Head of caudate nucleus (tissue), 42 donors: ENCODE measurements at regions not wholly inside any gene's neighbourhood (a gene's known extent, or its start where the extent isn't known, plus 50 kb on each side); places are given as distances from the start of the nearest gene placed in this dataset.
"Not testable (repeated sequence)": the region's sequence is repeated elsewhere in the genome, so short reads cannot be mapped to it uniquely, and the experiment has no call there.

Experiments
- DNase-seq, 42 donors: peaks; one replicate each; pipeline versions ENCODE4 v3.0.0 to v3.0.0-alpha.2; 2020 to 2021; ENCODE audit warnings: mixed read lengths in 7 of 42
- intact Hi-C: fragments of 100-400 bp; cut with DNase I; formaldehyde crosslinking; loops from one replicate; pipeline ENCODE4 v1.15.0; 2022

DNA sequence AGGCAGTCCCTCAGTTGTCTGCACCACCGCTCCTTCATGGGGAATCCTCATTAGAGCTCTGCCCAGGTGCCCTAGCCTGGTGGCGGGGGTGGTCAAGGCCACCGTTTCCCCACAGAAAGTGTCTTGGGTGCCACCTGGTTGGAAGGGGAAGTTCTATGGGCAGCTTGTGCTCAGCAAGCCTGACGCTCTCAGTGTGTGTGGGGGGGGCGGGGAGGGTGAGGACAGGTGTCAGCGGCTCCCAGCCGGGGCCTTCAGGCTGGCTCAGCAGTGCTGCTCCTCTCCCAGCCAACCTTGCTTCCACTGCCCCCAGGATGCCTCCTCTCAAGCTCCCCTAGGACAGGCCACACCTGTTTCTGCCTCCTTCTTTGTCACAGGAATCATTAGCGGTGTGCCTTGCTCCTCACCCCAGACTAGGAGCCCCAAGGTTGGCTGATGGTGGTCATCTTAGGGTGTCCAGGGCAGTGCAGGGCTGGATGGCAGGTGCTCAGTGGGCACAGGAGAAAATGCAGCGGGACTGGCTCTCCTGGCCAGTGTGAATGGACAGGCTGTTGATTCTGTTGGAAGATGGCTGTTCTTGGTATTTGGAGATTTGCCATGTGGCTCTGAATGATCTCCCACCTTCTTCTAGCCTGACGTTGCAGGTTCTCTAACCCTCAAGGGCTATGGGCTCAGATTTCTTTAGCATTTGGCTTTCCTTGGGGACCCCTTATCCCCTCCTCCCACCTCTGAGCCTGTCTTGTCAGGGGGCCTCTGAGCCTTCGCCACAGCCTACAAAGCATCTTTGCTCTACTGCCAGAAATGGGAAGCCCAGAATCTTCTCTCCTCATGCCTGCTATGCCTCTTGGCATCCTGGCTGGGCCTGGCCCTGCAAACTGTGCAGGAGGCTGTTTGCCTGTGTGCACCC lies 185.8 kb upstream of the HS6ST1 start:
- intact Hi-C loops = no loop called here
- peak in 9 of 42 donors; percentile 2 to 27 (median 10) for DNase-seq

DNA sequence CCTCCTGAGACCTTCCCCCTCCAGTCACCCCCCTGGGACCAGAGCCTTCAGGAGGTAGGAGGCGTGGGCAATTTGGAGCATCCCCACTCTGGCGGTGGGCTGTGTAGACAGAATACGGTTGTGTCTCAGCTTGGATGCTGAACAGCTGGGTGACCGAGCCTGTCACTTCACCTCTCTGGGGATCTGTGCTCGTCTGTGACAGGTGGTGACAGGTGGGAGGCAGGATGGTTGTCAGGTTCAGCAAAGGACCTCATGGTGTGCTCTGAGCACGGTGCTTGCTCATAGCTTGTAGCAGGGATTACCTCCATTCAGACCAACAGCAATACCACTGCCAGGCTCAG lies 186.5 kb upstream of the HS6ST1 start:
- DNase-seq = peak in 6 of 42 donors; percentile 3 to 34 (median 10)
- intact Hi-C loops = no loop called here

DNA sequence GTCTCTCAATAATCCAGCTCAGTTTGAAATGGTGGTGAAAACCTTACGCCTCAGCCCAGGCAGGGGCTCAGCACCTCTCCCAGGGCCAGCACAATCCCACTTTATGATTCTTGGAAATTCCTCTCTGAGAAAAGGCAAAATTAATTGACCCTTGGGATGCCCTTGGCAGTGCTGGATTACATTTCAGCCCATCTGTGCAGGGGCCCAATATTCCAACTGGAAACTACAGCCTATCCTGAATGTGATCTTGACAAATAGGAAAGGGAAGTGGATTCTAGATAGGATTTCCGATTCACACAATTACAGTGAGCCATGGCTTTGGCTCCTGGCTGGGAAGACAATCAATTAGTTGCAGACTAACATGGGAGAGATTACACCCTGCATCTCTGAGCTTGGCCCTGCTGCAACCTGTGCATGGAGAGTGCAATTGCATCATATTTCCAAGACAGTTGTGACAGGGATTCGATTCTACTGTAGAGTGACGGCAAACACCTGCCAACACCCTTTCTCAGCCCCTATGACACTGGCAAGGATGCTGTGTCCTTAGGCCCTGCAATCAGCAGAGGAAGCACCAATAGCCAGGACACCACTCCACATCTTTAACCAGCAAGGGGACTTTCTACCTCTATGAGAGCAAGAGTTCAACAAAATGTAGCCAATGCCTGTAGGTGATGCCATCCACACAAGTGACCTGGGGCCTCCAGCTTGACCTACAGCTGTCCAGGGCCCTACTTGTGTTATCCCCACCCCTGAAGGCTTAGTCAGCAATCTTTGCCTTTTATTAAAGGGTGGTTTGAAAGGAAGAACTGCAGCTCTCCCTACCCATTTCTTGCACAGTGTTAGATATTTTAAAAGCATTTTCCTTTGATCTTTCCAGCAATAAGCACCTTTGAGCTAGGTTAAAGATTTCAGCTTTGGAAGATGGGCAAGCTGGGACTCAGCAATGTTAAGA lies 187.2 kb upstream of the HS6ST1 start:
- intact Hi-C loops = no loop called here
- peak in 2 of 42 donors; percentile 2 to 18 for DNase-seq

DNA sequence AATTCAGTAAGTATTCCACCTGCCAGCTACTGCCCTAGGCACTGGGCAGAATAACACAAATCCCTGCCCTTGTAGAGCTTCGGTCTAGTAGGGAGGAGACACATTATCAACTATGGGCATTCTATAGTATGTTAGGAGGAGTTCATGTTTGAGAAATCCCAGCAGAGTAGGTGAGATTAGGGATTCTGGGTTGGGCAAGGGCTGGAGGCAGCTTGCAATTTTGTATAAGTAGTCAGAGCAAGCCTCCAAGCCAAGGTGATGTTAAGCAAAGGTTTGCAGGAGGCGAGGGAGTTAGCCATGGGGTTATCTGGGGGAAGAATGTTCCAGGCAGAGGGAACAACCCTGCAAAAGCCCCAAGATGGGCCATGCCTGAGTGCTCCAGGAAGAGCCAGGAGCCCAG lies 187.9 kb upstream of the HS6ST1 start:
- intact Hi-C loops = no loop called here
- DNase-seq = peak in 2 of 42 donors; percentile 3 to 6

DNA sequence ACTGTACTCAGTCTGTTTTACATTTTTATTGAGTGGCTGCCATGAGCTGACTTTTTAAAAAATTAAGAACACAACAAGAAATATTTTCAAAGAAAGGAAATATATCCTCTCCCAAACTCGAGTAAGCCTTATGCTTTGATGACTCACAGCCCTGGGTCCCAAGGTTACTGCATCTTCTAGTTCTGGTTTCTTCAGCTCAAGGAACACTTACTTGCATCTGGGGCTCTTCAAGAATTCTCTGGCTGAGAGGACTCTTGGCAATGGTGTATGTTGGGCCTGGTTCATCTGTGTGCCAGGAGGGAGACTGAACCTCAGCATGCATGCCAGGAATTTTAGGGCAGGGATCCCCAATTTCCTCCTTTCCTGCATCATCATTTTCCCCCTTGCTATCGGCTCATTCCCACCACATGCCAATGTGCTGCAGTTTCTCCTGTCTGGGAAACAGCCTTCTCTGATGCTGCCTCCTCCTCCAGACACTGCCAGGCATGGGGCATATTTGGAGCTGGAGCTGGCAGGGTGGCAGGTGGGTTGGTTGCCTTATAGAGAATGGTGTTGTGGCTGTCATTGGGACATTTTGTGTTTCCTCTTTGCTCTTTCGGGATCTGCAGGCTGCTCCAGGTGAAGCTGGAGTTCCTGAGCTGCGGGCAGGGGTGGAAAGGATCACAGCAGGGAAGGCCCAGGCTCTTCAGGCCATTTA lies 192.2 kb upstream of the HS6ST1 start:
- DNase-seq = peak in 2 of 42 donors; percentile 11 to 20
- intact Hi-C loops = no loop called here

DNA sequence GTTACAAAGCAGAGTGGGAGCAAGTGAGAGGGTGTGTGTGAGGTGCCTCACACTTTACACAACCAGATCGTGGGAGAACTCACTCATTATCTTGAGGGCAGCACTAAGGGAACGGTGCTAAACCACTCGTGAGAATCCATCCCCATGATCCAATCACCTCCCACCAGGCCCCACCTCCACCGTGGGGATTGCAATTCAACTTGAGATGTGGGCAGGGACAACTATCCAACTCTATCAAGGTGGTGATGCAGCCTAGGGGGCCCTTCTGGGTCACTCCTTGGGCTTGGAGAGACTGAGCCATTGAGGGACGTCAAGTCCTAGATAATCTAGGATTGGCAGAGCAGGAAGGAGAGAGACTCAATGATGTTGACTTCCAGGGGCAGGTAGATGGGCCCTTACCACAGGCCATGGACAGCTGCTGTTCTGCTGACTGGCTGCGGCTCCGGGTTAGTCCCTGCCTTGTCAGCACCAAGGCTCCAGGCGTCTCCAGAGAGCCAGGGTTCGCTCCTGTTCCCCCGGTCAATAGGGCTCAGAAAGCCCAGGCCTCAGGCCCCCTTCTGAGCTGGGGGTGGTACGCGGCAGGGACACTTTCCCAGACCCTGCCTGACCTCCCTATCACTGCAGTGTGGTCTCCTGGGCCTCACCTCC lies 193.2 kb upstream of the HS6ST1 start:
- intact Hi-C loops = no loop called here
- peak in 2 of 42 donors; percentile 7 to 29 for DNase-seq

DNA sequence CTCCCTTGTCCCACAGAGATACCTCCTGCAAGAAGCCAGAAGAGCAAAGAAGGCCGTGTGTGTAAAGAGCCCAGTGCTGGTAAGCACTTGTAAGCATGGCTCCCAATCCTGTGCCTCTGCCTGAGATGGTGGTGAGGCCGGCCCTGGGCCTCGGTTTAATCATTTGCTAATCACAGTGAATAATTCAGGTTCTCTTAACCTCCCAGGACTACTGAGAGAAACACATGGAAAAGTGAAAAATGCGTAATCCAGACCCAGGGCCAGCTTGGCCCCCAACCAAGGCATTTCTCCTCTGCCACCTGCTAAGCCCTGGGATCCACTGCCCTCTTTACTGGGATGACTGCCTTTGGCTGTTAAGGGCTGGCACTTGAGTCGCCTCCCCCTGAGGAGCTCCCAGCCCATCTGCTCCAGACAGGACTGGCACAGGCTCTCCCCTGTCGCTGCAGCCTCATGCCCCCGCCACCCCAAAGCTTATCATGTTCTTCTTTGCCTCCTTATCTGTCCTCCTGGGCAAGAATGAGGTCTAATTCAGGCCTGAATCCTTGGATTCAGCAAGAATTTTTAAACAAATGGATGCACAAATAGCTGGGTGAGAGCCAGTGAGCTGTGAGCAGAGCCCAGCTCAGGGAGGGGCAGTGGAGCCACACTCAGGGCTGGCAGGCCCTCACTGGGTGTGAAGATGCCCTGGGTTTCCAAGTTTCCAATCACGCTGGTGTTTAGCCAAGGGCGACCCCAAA lies 193.9 kb upstream of the HS6ST1 start:
- peak in 1 of 42 donors; percentile 17 for DNase-seq
- intact Hi-C loops = no loop called here

DNA sequence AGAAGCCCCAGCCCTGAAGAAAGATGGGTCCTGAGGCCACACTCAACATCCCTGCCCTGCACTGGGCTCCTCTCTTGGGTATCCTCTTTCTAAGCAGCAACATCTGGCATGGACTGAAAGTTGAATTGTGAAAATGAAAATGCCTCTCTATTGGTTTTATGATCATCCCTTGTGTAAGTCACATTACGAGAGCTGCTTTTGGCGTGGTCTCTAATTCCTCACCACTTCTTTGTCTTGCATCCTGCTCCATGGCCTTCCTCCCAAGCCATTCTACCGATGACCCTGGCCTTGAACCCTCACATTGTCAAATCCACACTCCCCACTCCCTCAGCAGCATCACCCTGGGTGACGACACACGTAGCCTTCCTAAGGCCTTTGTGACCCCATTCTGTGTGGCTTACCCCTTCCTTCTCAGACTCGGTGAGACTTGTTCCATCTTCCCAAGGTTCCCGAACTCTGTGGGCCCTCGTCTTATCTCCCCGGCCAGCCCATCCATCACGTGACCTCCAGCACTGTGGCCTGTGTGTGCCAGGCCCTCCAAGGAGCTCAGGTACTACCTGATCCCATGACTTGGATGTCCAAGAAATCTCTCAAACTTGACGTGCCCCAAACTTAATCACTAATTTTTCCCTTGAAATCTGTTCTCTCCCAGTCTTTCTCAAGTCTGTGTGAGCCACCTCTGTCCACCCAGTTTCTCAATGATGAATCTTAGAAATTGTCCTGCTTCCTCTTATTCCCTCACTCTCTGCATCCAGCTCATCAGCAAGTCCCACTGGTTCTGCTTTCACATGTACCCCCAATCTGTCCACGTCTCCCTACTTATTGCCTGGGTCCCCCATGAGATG lies 194.7 kb upstream of the HS6ST1 start:
- DNase-seq = peak in 2 of 42 donors; percentile 15 to 23
- intact Hi-C loops = no loop called here

DNA sequence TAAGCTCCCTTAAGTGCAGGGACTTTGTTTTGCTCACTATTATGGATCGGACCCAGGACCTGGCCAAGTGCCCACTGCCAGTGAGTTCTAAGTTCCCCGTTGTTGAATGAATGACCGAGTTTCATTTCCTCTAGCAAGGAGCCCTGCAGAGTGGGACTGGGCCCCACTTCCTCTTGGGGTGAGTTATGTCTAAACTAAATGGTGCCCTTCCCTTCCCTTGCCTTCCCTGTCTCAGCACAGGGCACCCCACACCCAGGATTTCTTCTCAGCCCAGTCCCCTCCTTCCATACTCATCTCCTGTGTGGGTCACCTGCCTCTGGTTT lies 195.3 kb upstream of the HS6ST1 start:
- peak in 29 of 42 donors; percentile 11 to 58 (median 28) for DNase-seq
- intact Hi-C loops = no loop called here

DNA sequence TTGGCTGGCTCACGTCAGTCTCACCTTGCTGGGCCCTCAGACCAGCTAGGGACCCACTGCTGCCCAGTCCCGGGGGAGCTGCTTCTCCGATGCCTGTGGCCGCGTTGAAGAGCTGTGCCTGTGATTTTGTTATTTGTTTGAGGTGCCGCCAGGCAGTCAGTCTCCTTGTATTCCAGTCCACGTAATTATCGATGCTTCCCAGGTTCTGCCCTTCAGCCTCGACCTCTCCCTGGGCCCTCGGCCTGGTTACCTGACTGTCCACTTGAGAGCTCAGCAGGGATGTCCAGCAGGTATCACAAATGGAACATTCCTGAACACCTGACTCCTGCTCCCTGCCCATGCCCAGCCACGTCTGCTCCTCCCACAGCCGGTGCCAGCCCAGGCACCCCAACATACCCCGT lies 195.9 kb upstream of the HS6ST1 start:
- DNase-seq = peak in 1 of 42 donors; percentile 18
- intact Hi-C loops = no loop called here

DNA sequence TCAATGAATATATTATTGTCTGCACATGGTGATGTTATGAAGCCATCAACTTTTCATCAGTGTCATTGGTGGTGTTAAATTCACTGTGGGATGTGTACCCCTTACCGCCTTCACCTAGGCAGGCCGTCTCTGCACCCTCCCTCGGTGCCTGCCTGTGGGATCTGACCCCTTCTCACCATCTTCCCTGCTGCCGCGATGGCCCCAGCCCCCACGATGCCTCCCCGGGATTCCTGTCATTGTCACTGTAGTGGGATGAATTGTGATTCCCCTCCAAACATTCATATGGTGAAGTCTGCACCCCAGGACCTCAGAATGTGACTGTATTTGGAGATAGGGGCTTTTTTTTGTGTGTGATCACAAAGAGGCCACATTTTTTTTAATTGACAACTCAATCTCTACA lies 198.3 kb upstream of the HS6ST1 start:
- peak in 2 of 42 donors; percentile 5 to 33 for DNase-seq
- intact Hi-C loops = no loop called here

DNA sequence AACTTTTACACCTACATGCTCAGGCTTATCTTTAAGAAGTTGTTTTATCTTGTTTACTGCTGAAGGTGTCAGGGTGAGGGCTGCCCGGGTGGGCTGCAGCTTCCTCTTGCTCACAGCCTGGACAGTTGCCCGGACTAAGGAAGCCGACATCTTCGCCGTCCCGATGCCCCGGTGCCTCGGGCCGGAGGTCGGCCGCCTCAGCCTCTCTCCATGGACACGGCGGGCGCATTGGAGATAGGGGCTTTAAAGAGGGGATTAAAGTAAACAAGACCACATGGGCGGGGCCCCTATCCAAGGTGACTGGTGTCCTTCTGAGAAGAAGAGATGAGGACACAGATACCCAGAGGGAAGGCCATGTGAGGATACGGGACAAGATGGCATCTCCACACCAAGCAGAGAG lies 200.4 kb upstream of the HS6ST1 start:
- intact Hi-C loops = not testable (repeated sequence)
- DNase-seq = peak in 1 of 42 donors; percentile 21

DNA sequence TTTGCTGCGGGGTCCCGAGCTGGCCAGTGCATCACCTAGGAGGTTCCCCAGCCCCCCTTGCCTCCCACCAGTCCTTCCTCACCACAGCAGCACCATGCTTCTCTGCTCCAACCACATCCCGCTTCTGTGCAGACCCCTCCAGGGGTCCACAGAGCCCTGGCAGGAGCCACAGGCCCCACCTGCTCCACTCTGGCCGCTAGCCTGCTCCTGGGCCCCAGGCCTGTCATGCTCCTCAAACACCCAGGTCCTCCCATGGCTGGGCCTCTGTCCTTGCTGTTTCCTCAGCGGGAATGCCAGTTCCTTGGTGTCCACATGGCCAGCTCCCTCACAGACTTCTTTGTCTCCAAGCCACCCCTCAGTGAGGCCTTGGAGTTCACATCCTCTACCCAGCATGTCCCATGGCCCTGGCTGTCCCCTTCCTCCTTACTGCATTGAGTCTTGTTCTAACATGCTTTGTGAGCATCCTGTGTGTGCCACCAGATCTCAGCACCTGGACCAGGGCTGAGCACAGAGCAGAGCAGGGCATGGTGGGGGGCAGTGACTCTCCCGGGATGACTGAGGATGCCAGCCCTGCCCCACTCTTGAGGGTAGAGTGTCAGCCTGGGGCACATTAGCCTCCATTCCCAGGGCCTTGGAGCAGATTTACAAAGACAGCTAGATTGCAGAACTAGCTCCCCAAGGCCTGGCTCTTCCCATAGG lies 201.0 kb upstream of the HS6ST1 start:
- peak in 1 of 42 donors; percentile 1 for DNase-seq
- intact Hi-C loops = no loop called here

DNA sequence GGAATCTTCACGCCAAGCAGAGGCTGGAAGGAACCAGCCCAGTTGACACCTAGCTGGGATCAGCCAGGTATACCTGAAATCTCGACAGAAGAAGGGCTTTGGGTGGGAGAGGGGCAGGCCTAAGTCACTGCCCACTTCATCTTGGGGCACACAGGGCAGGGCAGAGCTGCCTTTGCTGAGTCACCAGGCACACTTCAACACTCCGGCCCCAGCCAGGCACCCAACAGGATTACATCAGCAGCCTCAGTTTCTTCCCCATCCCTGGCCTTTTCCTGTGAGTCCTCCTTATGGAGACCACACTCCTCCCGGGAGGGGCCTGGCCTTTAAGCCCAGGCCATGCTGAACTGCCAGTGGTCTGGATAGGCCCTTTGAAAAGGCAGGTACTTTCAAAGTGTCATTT lies 201.7 kb upstream of the HS6ST1 start:
- intact Hi-C loops = no loop called here
- DNase-seq = peak in 1 of 42 donors; percentile 28

DNA sequence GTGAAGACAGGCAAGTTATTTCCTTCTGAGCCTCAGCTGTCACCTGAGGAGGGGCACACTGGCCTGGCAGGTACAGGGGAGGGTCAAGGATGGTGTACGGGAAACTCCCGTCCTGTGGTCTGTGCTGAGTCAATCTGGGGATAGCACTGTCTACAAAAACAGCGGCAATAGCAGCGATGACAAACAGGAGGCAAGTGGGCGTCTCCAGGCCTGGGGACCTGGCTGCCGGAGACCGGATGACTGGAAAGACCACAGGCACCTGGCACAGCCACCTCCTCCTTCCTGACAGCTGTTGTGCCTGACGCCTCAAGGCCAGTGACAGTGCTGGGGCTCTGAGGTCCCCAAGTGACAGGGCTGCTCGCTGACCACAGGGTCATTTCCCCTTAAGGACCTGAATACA lies 202.1 kb upstream of the HS6ST1 start:
- intact Hi-C loops = no loop called here
- peak in 1 of 42 donors; percentile 22 for DNase-seq

DNA sequence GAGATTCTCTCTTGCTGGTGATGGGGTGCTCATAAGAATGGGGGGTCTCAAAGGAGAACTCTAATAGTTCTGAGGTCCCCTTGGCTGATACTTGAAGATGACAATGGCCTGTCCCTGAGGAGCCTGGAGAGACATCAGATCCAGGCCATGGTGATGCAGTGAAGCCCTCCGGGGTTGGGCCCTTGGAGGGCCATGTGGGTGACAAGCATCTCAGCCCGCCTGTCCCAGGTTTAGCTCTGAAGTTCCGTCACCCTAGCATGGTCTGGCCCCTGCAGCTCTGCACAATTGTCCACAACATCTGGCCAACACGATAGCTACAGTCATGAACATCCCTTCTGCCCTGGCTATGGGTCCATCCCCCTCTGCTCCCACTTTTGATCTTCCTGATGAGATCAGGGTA lies 202.8 kb upstream of the HS6ST1 start:
- intact Hi-C loops = no loop called here
- no peak for DNase-seq

DNA sequence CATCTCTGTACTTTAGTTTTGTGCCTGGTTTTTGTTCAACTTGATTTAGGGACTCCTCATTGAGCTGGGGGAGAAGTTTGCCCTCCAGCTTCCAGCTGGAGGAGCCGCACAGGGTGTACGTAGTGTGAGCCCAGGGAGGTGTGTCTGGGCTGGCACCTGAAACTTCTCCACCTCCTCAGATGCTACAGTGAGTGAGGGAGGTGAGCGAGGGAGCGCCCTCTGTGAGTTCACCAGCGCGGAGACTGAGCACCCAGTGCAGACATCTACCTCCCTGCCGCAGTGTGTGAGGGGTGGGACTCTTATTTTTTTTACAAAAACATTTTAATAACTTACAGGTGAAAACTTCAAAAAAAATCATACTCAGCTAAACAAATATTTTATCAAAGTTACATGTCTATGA lies 204.2 kb upstream of the HS6ST1 start:
- DNase-seq = no peak
- intact Hi-C loops = no loop called here
